ENCODE measurements at regions not wholly inside any gene's neighbourhood (a gene's known extent, or its start where the extent isn't known, plus 50 kb on each side); places are given as distances from the start of the nearest gene placed in this dataset.

- TF ChIP-seq CTCF (IDR thresholded peaks at IDR 0.05) (no peak), ZFX (IDR thresholded peaks at IDR 0.05; ENCODE audit: borderline replicate concordance) (no peak)
Measured at GRCh38 chr2:14899621-14900414, 267.3 kb downstream of the LRATD1 start.

Data from 22Rv1 (cell line).